NCI-H345 treated with DMSO at 0.1 percent for 48 hours (cell line): ENCODE measurements at regions not wholly inside any gene's neighbourhood (a gene's known extent, or its start where the extent isn't known, plus 50 kb on each side); places are given as distances from the start of the nearest gene placed in this dataset.
"Not testable (repeated sequence)": the region's sequence is repeated elsewhere in the genome, so short reads cannot be mapped to it uniquely, and the experiment has no call there.

Source experiments
- DNase-seq: peaks from one replicate; lab custom pipeline; 2025; ENCODE audit not compliant: unreplicated experiment; lab: John Stamatoyannopoulos, UW

DNA sequence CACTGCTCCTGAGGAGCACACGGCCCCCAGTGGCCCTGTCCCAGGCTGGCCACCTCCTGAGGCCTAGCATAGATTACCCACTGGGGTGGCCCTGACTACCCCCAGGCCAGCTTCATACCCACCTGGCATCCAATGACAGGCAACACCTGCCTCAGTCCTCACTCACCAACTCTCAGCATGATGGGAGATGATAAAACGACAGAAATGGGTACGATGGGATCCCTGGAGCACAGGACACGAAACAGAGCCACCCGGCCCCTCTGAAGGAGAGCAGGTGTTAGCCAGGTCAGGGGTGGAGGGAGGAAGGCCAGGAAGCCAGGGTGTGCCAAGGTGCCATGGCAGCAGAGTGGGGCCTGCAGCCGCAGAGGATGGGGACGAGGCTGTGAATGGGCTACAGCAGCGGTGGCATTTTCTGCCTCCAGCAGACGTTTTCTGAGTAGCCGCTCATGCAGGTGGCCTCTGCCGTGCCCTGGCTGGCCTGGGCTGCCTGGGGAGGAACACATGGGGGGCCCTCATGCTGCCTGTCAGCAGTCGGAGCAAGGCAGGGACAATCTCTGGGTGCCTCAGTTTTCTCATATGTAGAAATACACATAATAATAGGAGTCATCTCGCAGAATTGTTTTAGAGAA lies 50.2 kb upstream of the FGF3 start:
- no peak for DNase-seq

- DNase-seq = no peak
Measured at GRCh38 chr11:69870766-69871165, 51.5 kb upstream of the FGF3 start.

DNA sequence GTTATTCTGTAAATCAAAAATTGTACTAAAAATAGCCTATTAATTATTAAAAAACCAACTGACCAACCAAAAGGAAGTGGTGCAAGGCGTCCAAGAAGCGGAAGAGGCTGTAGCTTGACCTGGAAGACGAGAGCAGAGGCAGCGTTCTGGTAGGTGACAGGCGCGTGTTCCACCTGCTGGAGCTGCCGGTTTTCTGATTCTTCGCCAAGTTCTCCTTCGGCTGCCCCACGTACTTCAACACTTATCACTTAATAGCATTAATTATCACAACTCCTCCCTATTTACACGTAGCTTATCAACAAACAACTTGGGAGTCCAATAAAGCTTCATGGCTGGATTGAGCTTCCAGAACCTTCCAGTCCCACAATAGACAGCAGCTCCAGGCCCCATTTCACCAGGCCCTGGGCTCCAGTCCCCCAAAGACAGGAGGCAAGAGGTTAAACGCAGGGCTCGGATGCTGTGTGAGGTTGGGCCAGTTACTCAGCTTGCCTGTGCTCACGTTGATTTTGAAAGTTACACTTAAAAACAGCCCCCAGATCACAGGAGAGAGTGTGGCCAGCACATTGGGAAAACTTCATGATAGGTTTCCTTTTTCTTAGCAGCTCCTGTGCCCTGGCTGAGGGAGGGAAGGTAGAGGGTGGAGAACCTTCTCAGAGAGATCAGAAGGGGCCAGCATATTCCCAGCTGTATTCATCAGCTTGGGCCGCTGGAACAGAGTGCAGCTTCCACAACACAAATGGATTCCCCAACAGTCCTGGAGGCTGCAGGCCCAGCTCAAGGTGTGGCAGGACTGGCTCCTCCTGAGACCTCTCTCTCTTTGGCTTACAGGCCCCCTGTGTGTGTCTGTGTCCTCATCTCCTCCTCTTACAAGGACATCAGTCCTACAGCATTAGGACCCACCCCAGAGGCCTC lies 54.2 kb upstream of the FGF3 start:
- no peak for DNase-seq

- DNase-seq = no peak
Measured at GRCh38 chr11:69874178-69874983, 55.2 kb upstream of the FGF3 start.

DNA sequence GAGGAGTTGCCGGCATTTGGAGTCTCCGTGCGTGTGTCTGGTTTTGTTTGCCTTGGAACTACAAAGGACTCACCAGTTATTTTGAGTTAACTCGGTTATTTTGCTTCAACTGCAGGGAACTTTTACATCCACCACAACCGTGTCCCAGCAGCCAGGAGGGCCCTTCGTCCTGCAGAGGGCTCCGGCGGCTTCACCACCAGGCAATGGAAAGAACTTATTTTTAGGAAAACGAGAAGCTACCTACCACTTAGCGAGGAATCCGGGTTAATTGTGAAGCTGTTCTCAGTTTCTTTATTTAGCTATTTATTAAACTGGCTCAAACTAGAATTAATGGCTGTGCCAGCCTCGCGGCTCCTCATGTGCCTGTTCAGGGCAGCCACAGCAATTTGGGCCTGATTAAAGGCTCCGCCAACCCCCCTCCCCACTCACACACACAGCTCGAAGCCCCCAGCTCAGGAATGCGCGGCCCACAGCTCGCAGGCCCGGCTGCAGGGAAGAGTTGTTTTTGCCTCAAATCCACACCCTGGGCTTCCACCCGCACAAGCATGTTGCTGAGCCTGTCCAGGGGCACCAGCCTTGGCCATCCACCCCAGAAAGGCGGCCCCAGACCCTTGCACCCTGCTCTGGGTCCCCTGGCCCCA lies 55.9 kb upstream of the FGF3 start:
- no peak for DNase-seq

- DNase-seq = no peak
Measured at GRCh38 chr11:69876013-69876412, 56.8 kb upstream of the FGF3 start.

DNA sequence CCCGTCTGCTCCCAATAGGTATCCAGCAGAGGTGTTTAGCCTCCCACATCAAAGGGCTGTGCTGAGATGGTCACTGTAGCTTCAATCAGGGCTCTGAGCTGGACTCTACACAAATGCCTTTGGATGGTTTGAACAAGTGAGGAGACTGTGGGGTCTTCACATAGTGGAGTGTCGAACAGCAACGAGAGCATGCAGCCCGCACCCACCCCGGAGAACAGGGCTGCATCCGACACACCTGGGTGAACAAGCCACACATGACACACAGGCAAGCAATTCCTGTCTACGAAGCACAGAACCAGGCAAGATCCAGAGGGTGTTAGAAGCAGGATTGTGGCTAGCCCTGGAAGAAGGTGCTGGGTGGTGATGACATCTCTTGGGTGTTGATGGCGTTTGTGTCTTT lies 58.0 kb upstream of the FGF3 start:
- no peak for DNase-seq

GRCh38 chr11:69877704-69878103 lies 58.5 kb upstream of the FGF3 start:
- DNase-seq = not testable (repeated sequence)

GRCh38 chr11:69878144-69878883 lies 59.1 kb upstream of the FGF3 start:
- no peak for DNase-seq

GRCh38 chr11:69878927-69879728 lies 59.9 kb upstream of the FGF3 start:
- DNase-seq = no peak

- no peak for DNase-seq
Measured at GRCh38 chr11:69879729-69880005, 60.5 kb upstream of the FGF3 start.

DNA sequence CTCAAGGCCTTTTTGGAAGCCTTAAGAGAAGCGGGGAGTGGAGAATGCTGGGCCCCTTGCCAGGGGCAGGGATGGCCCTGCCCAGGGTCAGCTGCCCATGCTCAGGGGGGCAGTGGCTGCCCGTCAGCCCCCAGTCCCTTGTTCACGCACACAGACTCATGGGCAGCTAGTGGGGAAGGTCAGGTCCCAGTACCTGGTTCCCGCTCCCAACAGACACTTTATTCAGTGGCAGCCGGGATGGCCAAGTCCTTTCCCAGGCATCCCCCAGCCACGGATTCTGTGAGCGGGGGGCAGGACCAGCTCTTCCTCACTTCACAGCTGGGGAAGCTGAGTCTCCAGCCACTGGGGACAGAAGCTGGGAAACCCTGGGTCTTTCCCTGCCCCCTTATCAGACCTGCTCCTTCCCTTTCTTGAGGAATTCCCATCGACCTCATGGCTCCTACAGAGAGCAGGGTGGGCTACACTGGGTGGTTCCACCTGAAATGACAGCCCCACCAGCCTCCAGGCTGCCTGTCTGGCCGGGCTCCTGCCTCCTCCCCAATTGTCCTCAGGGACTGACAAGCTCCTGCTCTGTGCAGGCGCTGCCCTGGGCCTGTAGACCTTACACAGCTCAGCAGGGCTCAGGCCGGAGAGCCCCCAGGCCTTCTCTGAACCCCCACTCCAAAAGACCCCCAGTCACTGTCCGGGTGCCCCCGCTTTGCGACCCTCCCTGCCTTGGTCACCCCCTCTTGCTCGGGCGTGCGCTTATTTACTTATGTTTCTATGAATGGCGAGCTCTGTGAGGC lies 61.0 kb upstream of the FGF3 start:
- no peak for DNase-seq

- DNase-seq = no peak
Measured at GRCh38 chr11:69880826-69881445, 61.7 kb upstream of the FGF3 start.

DNA sequence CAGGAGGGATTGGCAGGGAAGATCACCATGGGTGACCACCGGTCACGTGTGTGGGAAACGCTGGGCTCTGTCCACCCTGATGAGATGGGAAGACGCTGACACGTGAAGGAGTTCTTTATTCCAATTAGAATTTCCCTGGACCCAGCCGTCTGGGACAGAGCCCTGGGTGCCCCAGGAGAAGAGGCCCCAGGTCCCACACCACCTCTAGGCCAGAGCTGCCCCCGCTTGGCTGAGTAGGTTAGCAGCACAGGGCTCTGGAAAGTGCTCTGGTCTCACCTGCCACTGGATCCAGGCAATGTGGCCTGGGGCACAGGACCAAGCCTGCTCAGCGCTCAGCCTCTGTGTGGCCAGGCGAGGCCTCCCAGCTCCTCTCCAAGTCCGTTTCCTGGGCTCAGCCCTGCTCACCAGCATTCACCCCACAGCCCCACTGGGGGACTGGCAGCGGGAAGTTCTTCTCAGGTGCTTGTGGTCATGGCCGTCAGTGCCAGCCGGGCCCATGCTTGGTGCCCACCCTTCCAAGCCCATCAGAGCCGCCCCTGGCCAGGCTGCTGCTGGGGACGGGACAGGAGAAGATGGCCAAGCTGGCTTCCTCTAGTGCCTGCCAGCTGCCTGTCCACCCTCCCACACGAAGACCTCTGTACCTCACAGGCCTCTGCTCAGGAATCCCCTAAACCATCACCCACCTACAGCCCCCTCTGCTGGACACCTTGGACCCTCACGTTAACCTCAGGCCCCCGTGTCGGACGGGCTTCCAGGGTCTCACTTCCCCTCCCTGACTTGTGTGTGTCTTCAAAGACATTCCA lies 62.5 kb upstream of the FGF3 start:
- no peak for DNase-seq

GRCh38 chr11:69882270-69882608 lies 63.0 kb upstream of the FGF3 start:
- no peak for DNase-seq

DNA sequence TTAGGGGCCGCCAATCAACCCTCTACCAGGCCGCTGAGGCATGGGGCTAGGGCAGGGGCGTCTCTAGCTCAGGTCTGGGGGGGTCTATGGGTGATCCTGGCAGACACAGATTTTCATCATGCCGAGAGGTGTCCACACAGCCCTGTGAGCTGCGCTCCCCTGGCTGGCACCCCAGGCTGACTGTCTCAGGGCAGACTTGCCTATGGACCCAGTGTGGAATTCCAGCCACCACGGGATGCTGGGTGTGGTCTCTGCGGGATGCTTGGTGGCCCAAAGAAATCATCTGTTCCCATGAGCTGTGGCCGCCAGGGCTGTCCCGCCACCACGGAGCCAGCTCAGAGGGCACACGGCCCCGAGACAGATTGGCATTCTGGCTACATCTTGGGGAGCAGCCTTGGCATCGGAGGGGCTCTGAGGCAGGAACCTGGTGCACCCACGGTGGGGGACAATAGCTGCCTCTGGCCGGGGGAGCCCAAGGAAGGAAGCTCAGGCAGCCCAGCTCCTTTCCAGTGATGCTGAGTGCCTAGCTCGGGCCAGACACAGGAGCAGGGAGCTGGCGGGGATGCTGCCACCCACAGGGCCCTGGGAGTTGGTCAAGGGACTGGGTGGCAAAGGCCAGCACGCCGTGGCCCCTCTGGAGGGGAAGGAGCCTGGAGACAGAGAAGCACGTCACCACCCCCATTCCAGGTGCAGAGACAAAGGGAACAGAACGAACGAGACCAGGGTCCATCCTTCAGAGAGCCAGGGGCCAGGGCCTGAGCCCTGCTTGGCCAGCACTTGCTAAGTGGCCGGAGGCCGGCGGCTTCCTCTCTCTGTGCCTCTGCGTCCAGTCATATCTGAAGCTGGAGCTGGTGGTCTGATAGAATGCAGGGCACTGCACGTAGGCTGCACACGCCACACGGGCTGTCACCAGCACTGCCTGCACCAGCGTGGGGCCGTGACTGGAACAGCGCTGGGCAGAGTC lies 64.4 kb upstream of the FGF3 start:
- DNase-seq = no peak

DNA sequence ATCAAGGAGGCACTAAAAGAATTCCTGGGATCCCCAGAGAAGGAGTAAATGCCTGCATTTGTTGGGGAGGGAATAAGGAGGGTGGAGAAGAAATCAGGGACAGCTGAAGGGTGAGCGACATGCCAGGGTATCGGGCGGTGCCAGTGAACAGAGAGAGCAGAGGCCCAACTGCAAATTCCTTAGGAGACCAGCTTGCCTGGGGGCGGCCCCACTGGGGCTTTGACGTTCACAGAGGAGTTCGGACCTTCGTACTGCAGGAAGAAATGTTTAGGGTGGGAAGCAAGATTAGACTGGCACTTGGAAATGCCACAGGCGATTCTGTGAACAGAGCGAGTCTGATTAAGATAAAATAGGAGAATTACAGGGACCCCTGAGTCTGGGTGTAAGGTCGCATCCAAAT lies 65.1 kb upstream of the FGF3 start:
- no peak for DNase-seq
